HG02642 (cell line): ENCODE measurements at regions not wholly inside any gene's neighbourhood (a gene's known extent, or its start where the extent isn't known, plus 50 kb on each side); places are given as distances from the start of the nearest gene placed in this dataset.

Experiments
- ATAC-seq: cut with Tn5 transposase; IDR thresholded peaks from one replicate; pipeline ENCODE4 v1.9.1; 2021; ENCODE audit warnings: mild to moderate bottlenecking; ENCODE audit not compliant: unreplicated experiment, poor library complexity

- peak; percentile 85 for ATAC-seq
These were observed 56.0 kb upstream of the FAM174A start for GRCh38 chr5:100479079-100479688.

- no peak for ATAC-seq
These were observed 63.1 kb upstream of the FAM174A start for GRCh38 chr5:100472091-100472490.

GRCh38 chr5:100469767-100470166 is 65.4 kb upstream of the FAM174A start:
- peak; percentile 90 for ATAC-seq

DNA sequence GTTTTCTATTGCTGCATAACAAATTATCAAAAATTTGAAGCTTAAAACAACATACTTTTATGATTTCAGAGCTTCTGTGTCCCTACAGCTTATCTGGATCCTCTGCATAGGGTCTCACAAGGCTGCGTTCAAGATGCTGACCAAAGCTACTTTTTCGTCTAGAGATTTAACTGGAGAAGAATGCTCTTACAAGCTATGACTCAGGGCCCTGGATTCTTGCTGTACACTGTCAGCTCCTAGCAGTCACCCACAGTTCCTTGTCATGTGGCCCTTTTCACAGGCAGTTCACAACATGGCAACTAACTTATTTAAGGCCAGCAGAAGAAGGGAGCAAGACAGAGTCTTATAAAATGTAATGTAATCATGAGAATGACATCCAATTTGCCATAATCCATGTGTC is 70.8 kb upstream of the FAM174A start:
- ATAC-seq, result no peak

- no peak for ATAC-seq
These were observed 78.6 kb upstream of the FAM174A start for GRCh38 chr5:100456615-100457014.

GRCh38 chr5:100452126-100452525 is 83.0 kb upstream of the FAM174A start:
- no peak for ATAC-seq

GRCh38 chr5:100448111-100448528 is 87.1 kb upstream of the FAM174A start:
- no peak for ATAC-seq

DNA sequence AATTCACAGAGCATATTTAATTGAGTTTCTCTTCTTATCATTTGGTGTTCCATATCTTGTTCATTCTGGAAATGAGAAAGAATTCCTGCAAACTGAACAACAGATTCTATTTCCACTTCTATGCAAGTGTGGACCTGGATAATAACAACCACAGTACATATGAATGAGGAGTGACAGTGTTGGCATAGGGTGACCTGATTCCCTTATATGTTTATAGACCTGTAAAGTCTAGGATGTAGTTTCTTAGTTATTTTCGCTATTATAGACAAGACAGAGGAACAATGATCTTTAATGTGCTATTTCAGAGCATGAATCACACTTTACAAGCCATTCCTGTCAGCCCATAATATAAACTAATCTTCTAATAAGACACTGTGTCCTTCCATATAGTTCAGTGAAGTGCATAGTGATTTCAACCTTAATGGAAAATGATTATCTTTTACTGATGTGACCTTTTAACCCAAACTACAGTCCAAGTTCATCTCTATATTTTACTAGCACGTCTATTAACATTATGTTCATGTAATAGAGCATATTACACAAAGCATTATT is 88.2 kb upstream of the FAM174A start:
- no peak for ATAC-seq

- ATAC-seq, result no peak
These were observed 90.2 kb upstream of the FAM174A start for GRCh38 chr5:100444961-100445360.

DNA sequence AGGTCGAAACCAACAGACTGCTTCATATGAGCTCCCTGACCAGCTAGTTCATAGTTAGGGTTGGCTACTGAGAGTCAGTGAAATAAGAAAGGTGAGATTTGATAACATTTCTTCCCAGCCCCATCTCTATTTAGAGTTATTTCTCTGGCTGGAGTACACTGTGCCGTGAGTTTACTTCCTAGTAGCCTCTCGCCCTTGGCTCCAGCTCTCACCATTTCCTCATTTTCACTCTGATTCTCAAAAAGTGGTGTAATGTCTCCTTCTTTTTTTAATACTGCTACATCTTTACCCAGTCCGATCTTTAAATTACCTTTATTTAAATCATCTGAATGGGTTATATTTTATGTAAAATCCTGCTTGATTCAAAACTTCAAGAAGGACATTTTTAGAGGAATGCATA is 100.4 kb upstream of the FAM174A start:
- no peak for ATAC-seq

GRCh38 chr5:100432741-100433140 is 102.4 kb upstream of the FAM174A start:
- ATAC-seq, result no peak

DNA sequence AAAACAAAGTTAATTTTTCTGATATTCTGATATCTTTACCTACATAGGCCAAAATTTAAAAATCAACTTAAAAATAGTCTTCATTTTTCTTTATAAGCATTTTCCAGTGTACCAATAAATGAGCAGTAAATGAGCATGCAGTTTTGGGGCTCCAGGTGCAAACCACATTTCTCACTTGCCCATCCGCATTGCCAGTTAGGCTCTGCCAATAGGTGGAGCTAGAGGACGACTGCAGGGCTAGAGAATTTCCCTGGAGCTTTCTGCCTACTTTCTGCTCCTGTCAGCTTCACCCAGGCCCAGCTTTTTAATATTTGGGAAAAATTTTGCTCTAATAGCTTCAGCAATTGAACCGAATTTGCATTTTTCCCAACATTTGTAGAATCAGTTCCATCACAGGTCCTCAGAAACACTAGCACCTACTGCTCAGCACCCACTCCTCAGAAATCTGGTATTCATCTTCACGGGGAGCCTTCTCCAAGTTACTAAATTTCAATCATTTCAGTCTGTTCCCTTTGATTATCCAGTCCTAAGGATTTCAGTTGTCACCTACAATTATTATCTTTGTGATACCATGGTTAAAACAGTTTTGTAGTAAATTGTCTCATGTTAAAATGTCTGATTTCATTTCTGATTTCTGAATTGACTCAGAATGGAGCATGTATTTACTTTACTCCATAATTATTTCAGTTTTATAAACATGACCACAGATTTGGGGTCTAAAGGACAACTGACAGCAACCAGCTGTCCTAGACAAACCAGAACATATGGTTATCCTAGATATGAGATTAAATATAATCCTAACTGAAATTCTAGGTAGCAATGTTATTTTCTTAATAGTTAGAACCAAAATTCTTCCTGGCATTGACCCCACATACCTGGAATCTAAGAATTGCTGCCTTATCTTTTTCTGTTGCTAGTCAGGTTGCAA is 104.6 kb upstream of the FAM174A start:
- ATAC-seq, result peak; percentile 90

- no peak for ATAC-seq
These were observed 110.4 kb upstream of the FAM174A start for GRCh38 chr5:100424787-100425186.

- no peak for ATAC-seq
These were observed 111.2 kb upstream of the FAM174A start for GRCh38 chr5:100424017-100424416.

- no peak for ATAC-seq
These were observed 111.8 kb upstream of the FAM174A start for GRCh38 chr5:100423330-100423729.

GRCh38 chr5:100421360-100421759 is 113.8 kb upstream of the FAM174A start:
- no peak for ATAC-seq

DNA sequence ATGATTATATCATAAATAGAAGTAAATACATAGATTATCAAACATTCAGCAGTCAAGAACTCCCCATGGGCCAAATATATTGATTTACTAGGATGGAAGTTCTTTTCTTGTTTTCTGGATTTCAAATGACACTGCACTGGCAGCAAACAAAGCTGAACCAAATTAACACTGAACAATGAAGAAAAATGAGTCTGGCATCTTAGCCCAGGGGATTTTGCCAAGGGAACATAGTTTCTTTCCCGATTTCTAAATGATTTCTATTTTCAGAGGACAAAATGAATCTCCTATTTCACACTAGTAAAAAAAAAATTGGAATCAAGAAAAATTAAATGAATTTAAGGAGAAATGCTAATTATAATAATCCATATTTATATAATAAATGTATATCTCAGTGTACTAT is 116.9 kb upstream of the FAM174A start:
- ATAC-seq, result no peak

GRCh38 chr5:100409660-100410151 is 125.5 kb upstream of the FAM174A start:
- ATAC-seq, result no peak

- ATAC-seq, result no peak
These were observed 128.1 kb upstream of the FAM174A start for GRCh38 chr5:100407053-100407452.

GRCh38 chr5:100406640-100407039 is 128.5 kb upstream of the FAM174A start:
- ATAC-seq, result no peak

GRCh38 chr5:100402071-100402470 is 133.1 kb upstream of the FAM174A start:
- ATAC-seq, result no peak
